WTC11 (cell line): ENCODE measurements at regions not wholly inside any gene's neighbourhood (a gene's known extent, or its start where the extent isn't known, plus 50 kb on each side); places are given as distances from the start of the nearest gene placed in this dataset.

Source experiments
- ATAC-seq: fragments of 200-7000 bp; cut with Tn5 transposase; 2 replicates; pipeline ENCODE4 v1.10.0; 2021; ENCODE audit warnings: mild to moderate bottlenecking, moderate library complexity
- CTCF ChIA-PET: fragments of 300-600 bp; sonication (Branson Sonifier 250); formaldehyde crosslinking; loops from one replicate; lab custom pipeline; 2021; ENCODE audit warnings: antibody characterized with exemption; lab: Charles Lee
- POLR2A ChIA-PET: fragments of 350-600 bp; sonication (Branson Sonifier 250); formaldehyde crosslinking; loops from one replicate; lab custom pipeline; 2021; ENCODE audit warnings: antibody characterized with exemption; lab: Charles Lee
- DNase-seq: peaks from one replicate; pipeline ENCODE4 v3.0.0; 2021; ENCODE audit warnings: low spot score
- H3K27ac Mint-ChIP-seq: 2 replicates; pipeline ENCODE4 v1.8.0; 2021; ENCODE audit warnings: mixed read lengths
- H3K27me3 Mint-ChIP-seq: 2 replicates; pipeline ENCODE4 v1.8.0; 2021; ENCODE audit warnings: low read depth, mild to moderate bottlenecking, moderate library complexity, mixed read lengths
- H3K36me3 Mint-ChIP-seq: 2 replicates; pipeline ENCODE4 v1.8.0; 2021; ENCODE audit warnings: mixed read lengths
- H3K4me1 Mint-ChIP-seq: 2 replicates; pipeline ENCODE4 v1.8.0; 2022; ENCODE audit warnings: mixed read lengths
- H3K4me3 Mint-ChIP-seq: 2 replicates; pipeline ENCODE4 v1.8.0; 2021; ENCODE audit warnings: mild to moderate bottlenecking, moderate library complexity, mixed read lengths
- H3K9me3 Mint-ChIP-seq: 2 replicates; pipeline ENCODE4 v1.8.0; 2021; ENCODE audit warnings: mixed read lengths
- ARID4B ChIP-seq: sonication (generic); formaldehyde crosslinking; IDR thresholded peaks from 2 replicates; pipeline ENCODE4 v1.8.0; 2023; ENCODE audit warnings: missing genetic modification reagents, mild to moderate bottlenecking, borderline replicate concordance
- ATF1 ChIP-seq: sonication (generic); formaldehyde crosslinking; IDR thresholded peaks from 2 replicates; pipeline ENCODE4 v1.8.1; 2023; ENCODE audit warnings: mild to moderate bottlenecking, moderate library complexity, missing genetic modification reagents
- ATF3 ChIP-seq: sonication (generic); formaldehyde crosslinking; conservative IDR thresholded peaks from 2 replicates; pipeline ENCODE4 v1.8.1; 2022; ENCODE audit warnings: mild to moderate bottlenecking, missing genetic modification reagents
- E2F4 ChIP-seq: sonication (generic); formaldehyde crosslinking; IDR thresholded peaks from 2 replicates; pipeline ENCODE4 v1.8.1; 2022; ENCODE audit warnings: low read depth, mild to moderate bottlenecking, moderate library complexity, missing genetic modification reagents, borderline replicate concordance
- E2F5 ChIP-seq: sonication (generic); formaldehyde crosslinking; IDR thresholded peaks from 2 replicates; pipeline ENCODE4 v1.8.1; 2022; ENCODE audit warnings: mild to moderate bottlenecking, moderate library complexity, missing genetic modification reagents
- ETV6 ChIP-seq: sonication (generic); formaldehyde crosslinking; IDR thresholded peaks from 2 replicates; pipeline ENCODE4 v1.8.1; 2022; ENCODE audit warnings: mild to moderate bottlenecking, missing genetic modification reagents
- FOXP1 ChIP-seq: sonication (generic); formaldehyde crosslinking; IDR thresholded peaks from 2 replicates; pipeline ENCODE4 v1.8.0; 2022; ENCODE audit warnings: missing genetic modification reagents, mild to moderate bottlenecking, moderate library complexity, borderline replicate concordance
- GRHL2 ChIP-seq: fragments of 250-450 bp; sonication (Bioruptor Pico); IDR thresholded peaks from 2 replicates; pipeline ENCODE4 v1.8.0; 2022; ENCODE audit warnings: mild to moderate bottlenecking, moderate library complexity; ENCODE audit not compliant: insufficient replicate concordance, severe bottlenecking
- GTF2I ChIP-seq: fragments of 250-450 bp; sonication (Bioruptor Pico); conservative IDR thresholded peaks from 2 replicates; pipeline ENCODE4 v1.4.0; 2021; ENCODE audit warnings: mild to moderate bottlenecking
- HMGA2 ChIP-seq: fragments of 250-450 bp; sonication (Bioruptor Pico); IDR thresholded peaks from 2 replicates; pipeline ENCODE4 v1.4.0; 2021; ENCODE audit warnings: mild to moderate bottlenecking, moderate library complexity
- JAZF1 ChIP-seq: fragments of 250-450 bp; sonication (Bioruptor Pico); IDR thresholded peaks from 2 replicates; pipeline ENCODE4 v1.9.0; 2021; ENCODE audit warnings: moderate library complexity, mild to moderate bottlenecking, inconsistent platforms
- MXD4 ChIP-seq: fragments of 250-450 bp; sonication (Bioruptor Pico); IDR thresholded peaks from 2 replicates; pipeline ENCODE4 v1.8.0; 2021; ENCODE audit warnings: mild to moderate bottlenecking, moderate library complexity, borderline replicate concordance
- MYBL2 ChIP-seq: sonication (generic); formaldehyde crosslinking; IDR thresholded peaks from 2 replicates; pipeline ENCODE4 v1.8.1; 2023; ENCODE audit warnings: mild to moderate bottlenecking, moderate library complexity, missing genetic modification reagents
- NR1H2 ChIP-seq: sonication (generic); formaldehyde crosslinking; IDR thresholded peaks from 2 replicates; pipeline ENCODE4 v1.9.0; 2021; ENCODE audit warnings: mild to moderate bottlenecking, moderate library complexity, missing genetic modification reagents
- NR3C1 ChIP-seq: sonication (generic); formaldehyde crosslinking; conservative IDR thresholded peaks from 2 replicates; pipeline ENCODE4 v1.8.1; 2023; ENCODE audit warnings: low read depth, mild to moderate bottlenecking, missing genetic modification reagents
- RELA ChIP-seq: sonication (generic); formaldehyde crosslinking; IDR thresholded peaks from 2 replicates; pipeline ENCODE4 v1.8.1; 2022; ENCODE audit warnings: missing genetic modification reagents, mild to moderate bottlenecking, borderline replicate concordance
- USF2 ChIP-seq: sonication (generic); formaldehyde crosslinking; IDR thresholded peaks from 2 replicates; pipeline ENCODE4 v1.8.1; 2023; ENCODE audit warnings: mild to moderate bottlenecking, missing genetic modification reagents, moderate library complexity
- ZNF232 ChIP-seq: sonication (generic); formaldehyde crosslinking; IDR thresholded peaks from 2 replicates; pipeline ENCODE4 v1.8.0; 2022; ENCODE audit warnings: mild to moderate bottlenecking, missing genetic modification reagents
- ZNF281 ChIP-seq: sonication (generic); formaldehyde crosslinking; IDR thresholded peaks from 2 replicates; pipeline ENCODE4 v1.8.0; 2023; ENCODE audit warnings: mild to moderate bottlenecking, missing genetic modification reagents
- ZNF317 ChIP-seq: sonication (generic); formaldehyde crosslinking; IDR thresholded peaks from 2 replicates; pipeline ENCODE4 v1.8.1; 2023; ENCODE audit warnings: low read depth, mild to moderate bottlenecking, moderate library complexity, missing genetic modification reagents, borderline replicate concordance
- ZNF512 ChIP-seq: sonication (generic); formaldehyde crosslinking; IDR thresholded peaks from 2 replicates; pipeline ENCODE4 v1.8.1; 2022; ENCODE audit warnings: missing genetic modification reagents, borderline replicate concordance
- ZSCAN18 ChIP-seq: fragments of 250-450 bp; sonication (Bioruptor Pico); IDR thresholded peaks from 2 replicates; pipeline ENCODE4 v2.1.2; 2022; ENCODE audit warnings: mild to moderate bottlenecking, moderate library complexity

GRCh38 chr4:153116801-153117200 lies 87.4 kb upstream of the TRIM2 start:
- ChIA-PET CTCF (interaction anchor here (2.0 kb wide), 1 partner anchor 33 kb away, joined by 13 read pairs; no protein-coding TSS in a partner anchor), POLR2A (no interaction called here)
- Mint-ChIP-seq H3K27ac (no peak overlapping the region), H3K4me1 (no peaks in the 10 kb centered on the region), H3K36me3 (no peaks in the 10 kb centered on the region), H3K27me3 (no peaks in the 10 kb centered on the region), H3K9me3 (no peaks in the 10 kb centered on the region), H3K4me3 (no peak overlapping the region)
- DNase-seq (no peak), ATAC-seq (no peak)
- TF ChIP-seq FOXP1 (CRISPR knock-in tag) (no peak), E2F5 (CRISPR knock-in tag) (no peak), USF2 (no peak), JAZF1 (CRISPR knock-in tag) (no peak), NR1H2 (CRISPR knock-in tag) (no peak), MYBL2 (CRISPR knock-in tag) (no peak), E2F4 (no peak), NR3C1 (no peak), ZNF317 (CRISPR knock-in tag) (no peak), ETV6 (CRISPR knock-in tag) (no peak), ZNF281 (no peak), RELA (CRISPR knock-in tag) (no peak), HMGA2 (CRISPR knock-in tag) (no peak), GTF2I (no peak), ZSCAN18 (CRISPR knock-in tag) (no peak), ATF3 (CRISPR knock-in tag) (no peak), ZNF232 (CRISPR knock-in tag) (no peak), ATF1 (CRISPR knock-in tag) (no peak)

- CTCF ChIA-PET, result interaction anchor here (0.6 to 2.0 kb wide), 8 partner anchors 10 to 181 kb away, joined by 3 to 22 read pairs (median 4); no protein-coding TSS in a partner anchor
- H3K9me3 Mint-ChIP-seq, result no peaks in the 10 kb centered on the region
- DNase-seq (no peak), ATAC-seq (no peak)
- H3K27ac Mint-ChIP-seq, result no peak overlapping the region
- H3K4me3 Mint-ChIP-seq, result no peak overlapping the region
- H3K4me1 Mint-ChIP-seq, result no peaks in the 10 kb centered on the region
- no peaks in the 10 kb centered on the region for H3K36me3 Mint-ChIP-seq
- H3K27me3 Mint-ChIP-seq, result no peaks in the 10 kb centered on the region
- POLR2A ChIA-PET, result no interaction called here
- no peak for TF ChIP-seq MXD4 (CRISPR knock-in tag)
- no peak for TF ChIP-seq ARID4B (CRISPR knock-in tag)
- TF ChIP-seq ZNF512 (CRISPR knock-in tag), result no peak
- no peak for TF ChIP-seq GRHL2 (CRISPR knock-in tag)
Measured at GRCh38 chr4:153117554-153117953, 86.7 kb upstream of the TRIM2 start.
